Liver (tissue), 8 donors: ENCODE measurements at regions not wholly inside any gene's neighbourhood (a gene's known extent, or its start where the extent isn't known, plus 50 kb on each side); places are given as distances from the start of the nearest gene placed in this dataset.

Experiments used
- DNase-seq: peaks from one replicate; pipeline ENCODE4 v3.0.0-alpha.2; 2017; ENCODE audit warnings: low spot score
- H3K27ac ChIP-seq, 2 donors: one replicate each; pipeline ENCODE4 v1.7.0; 2013; ENCODE audit warnings: inconsistent platforms in 2 of 2, low read length in 2 of 2, control low read depth in 1 of 2, low read depth in 1 of 2, mild to moderate bottlenecking in 1 of 2
- H3K27me3 ChIP-seq, 4 donors: one replicate each; pipeline versions ENCODE4 v1.6.1 to v1.7.0; 2013; ENCODE audit warnings: low read length in 3 of 4, inconsistent platforms in 1 of 4, mild to moderate bottlenecking in 1 of 4, moderate library complexity in 1 of 4; ENCODE audit not compliant: control insufficient read depth in 4 of 4, insufficient read depth in 4 of 4
- H3K36me3 ChIP-seq, 4 donors: one replicate each; pipeline versions ENCODE4 v1.6.1 to v1.7.0; 2013; ENCODE audit warnings: low read length in 3 of 4, mild to moderate bottlenecking in 3 of 4, low read depth in 1 of 4, moderate library complexity in 1 of 4; ENCODE audit not compliant: control insufficient read depth in 4 of 4, insufficient read depth in 3 of 4
- H3K4me1 ChIP-seq, 4 donors: one replicate each; pipeline versions ENCODE4 v1.6.1 to v1.7.0; 2013; ENCODE audit warnings: low read length in 3 of 4, mild to moderate bottlenecking in 3 of 4, moderate library complexity in 1 of 4; ENCODE audit not compliant: control insufficient read depth in 4 of 4, insufficient read depth in 4 of 4
- H3K4me3 ChIP-seq, 3 donors: one replicate each; pipeline versions ENCODE4 v1.6.1 to v1.7.0; 2013; ENCODE audit warnings: low read length in 3 of 3, control low read depth in 1 of 3, low read depth in 1 of 3, mild to moderate bottlenecking in 1 of 3
- H3K9ac ChIP-seq, 2 donors: one replicate each; pipeline ENCODE4 v1.7.0; 2013; ENCODE audit warnings: low read length in 2 of 2, mild to moderate bottlenecking in 2 of 2, moderate library complexity in 2 of 2, control low read depth in 1 of 2, low read depth in 1 of 2
- H3K9me3 ChIP-seq, 4 donors: one replicate each; pipeline versions ENCODE4 v1.6.1 to v1.7.0; 2013; ENCODE audit warnings: low read length in 3 of 4; ENCODE audit not compliant: control insufficient read depth in 4 of 4
- FOXA1 ChIP-seq: IDR thresholded peaks from 2 replicates; pipeline ENCODE4 v1.6.1; 2016; ENCODE audit warnings: antibody characterized with exemption
- FOXA2 ChIP-seq: IDR thresholded peaks from 2 replicates; pipeline ENCODE4 v1.6.1; 2016; ENCODE audit warnings: antibody characterized with exemption
- GABPA ChIP-seq, 2 donors: IDR thresholded peaks in 1 of 2; conservative IDR thresholded peaks in 1 of 2; 2 replicates each; pipeline ENCODE4 v1.6.1; 2016; ENCODE audit warnings: antibody characterized with exemption in 2 of 2, mild to moderate bottlenecking in 1 of 2, moderate library complexity in 1 of 2
- HNF4A ChIP-seq, 2 donors: conservative IDR thresholded peaks; 2 replicates each; pipeline ENCODE4 v1.6.1; 2016; ENCODE audit warnings: antibody characterized with exemption in 2 of 2, mild to moderate bottlenecking in 2 of 2
- HNF4G ChIP-seq: IDR thresholded peaks from 2 replicates; pipeline ENCODE4 v1.6.1; 2016; ENCODE audit warnings: antibody characterized with exemption
- NR2F2 ChIP-seq: IDR thresholded peaks from 2 replicates; pipeline ENCODE4 v1.6.1; 2016; ENCODE audit warnings: antibody characterized with exemption
- RXRA ChIP-seq, 2 donors: IDR thresholded peaks; 2 replicates each; pipeline ENCODE4 v1.6.1; 2017 to 2018; ENCODE audit warnings: antibody characterized with exemption in 2 of 2, mild to moderate bottlenecking in 1 of 2
- SP1 ChIP-seq: IDR thresholded peaks from 2 replicates; pipeline ENCODE4 v1.6.1; 2018; ENCODE audit warnings: antibody characterized with exemption, mild to moderate bottlenecking
- WGBS: extraction: QIAGEN DNeasy Blood & Tissue Kit; methylation state at CpG from one replicate; pipeline ENCODE4 v1.1.7; 2013; 5-methylcytosine and 5-hydroxymethylcytosine counted together
- TF ChIP-seq, protein P1 (sequence below): IDR thresholded peaks from 2 replicates; pipeline ENCODE4 v1.6.1; 2016; ENCODE audit warnings: antibody characterized with exemption
- TF ChIP-seq, protein P2 (sequence below): IDR thresholded peaks from 2 replicates; pipeline ENCODE4 v1.6.1; 2016; ENCODE audit warnings: antibody characterized with exemption, mild to moderate bottlenecking
- TF ChIP-seq, protein P3 (sequence below): fragments of 150-350 bp; IDR thresholded peaks from 2 replicates; pipeline ENCODE4 v1.5.1; 2017; ENCODE audit warnings: improper control_type of control experiment, low read depth, low read length; ENCODE audit not compliant: missing input control
- TF ChIP-seq, protein P4 (sequence below): IDR thresholded peaks from 2 replicates; pipeline ENCODE4 v1.6.1; 2016; ENCODE audit warnings: antibody characterized with exemption
- TF ChIP-seq, protein P5 (sequence below): IDR thresholded peaks from 2 replicates; pipeline ENCODE4 v1.6.1; 2016; ENCODE audit warnings: antibody characterized with exemption
- donor health status: healthy.
- donor health status: healthy.
- donor health status: healthy.
- donor health status: healthy.
- donor health status: healthy.

DNA sequence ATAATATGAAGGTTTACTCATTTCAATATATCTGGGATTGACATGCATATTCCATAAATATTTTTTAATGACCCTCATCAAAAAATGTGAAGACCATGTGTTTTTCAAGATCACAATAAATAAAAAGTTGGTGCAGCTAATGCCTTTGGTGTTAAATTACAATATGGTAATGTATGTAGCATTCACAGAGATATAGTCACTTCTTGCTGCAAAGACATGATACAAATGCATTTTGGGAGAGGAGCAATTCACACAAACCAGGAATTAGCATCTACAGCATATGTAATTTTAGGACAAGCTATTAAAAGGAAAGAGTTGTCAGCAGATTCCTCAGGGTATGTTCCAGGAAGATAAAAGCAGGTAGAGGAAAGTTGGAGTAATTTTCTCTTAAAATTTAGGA lies 734.5 kb upstream of the HTR2C start:
- TF ChIP-seq, protein P1, sequence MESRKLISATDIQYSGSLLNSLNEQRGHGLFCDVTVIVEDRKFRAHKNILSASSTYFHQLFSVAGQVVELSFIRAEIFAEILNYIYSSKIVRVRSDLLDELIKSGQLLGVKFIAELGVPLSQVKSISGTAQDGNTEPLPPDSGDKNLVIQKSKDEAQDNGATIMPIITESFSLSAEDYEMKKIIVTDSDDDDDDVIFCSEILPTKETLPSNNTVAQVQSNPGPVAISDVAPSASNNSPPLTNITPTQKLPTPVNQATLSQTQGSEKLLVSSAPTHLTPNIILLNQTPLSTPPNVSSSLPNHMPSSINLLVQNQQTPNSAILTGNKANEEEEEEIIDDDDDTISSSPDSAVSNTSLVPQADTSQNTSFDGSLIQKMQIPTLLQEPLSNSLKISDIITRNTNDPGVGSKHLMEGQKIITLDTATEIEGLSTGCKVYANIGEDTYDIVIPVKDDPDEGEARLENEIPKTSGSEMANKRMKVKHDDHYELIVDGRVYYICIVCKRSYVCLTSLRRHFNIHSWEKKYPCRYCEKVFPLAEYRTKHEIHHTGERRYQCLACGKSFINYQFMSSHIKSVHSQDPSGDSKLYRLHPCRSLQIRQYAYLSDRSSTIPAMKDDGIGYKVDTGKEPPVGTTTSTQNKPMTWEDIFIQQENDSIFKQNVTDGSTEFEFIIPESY = no peak
- TF ChIP-seq RXRA (IDR thresholded peaks at IDR 0.05) (no peak), NR2F2 (no peak), FOXA2 (no peak), HNF4A (conservative IDR thresholded peaks at IDR 0.05) (no peak), SP1 (no peak)
- TF ChIP-seq, protein P2, sequence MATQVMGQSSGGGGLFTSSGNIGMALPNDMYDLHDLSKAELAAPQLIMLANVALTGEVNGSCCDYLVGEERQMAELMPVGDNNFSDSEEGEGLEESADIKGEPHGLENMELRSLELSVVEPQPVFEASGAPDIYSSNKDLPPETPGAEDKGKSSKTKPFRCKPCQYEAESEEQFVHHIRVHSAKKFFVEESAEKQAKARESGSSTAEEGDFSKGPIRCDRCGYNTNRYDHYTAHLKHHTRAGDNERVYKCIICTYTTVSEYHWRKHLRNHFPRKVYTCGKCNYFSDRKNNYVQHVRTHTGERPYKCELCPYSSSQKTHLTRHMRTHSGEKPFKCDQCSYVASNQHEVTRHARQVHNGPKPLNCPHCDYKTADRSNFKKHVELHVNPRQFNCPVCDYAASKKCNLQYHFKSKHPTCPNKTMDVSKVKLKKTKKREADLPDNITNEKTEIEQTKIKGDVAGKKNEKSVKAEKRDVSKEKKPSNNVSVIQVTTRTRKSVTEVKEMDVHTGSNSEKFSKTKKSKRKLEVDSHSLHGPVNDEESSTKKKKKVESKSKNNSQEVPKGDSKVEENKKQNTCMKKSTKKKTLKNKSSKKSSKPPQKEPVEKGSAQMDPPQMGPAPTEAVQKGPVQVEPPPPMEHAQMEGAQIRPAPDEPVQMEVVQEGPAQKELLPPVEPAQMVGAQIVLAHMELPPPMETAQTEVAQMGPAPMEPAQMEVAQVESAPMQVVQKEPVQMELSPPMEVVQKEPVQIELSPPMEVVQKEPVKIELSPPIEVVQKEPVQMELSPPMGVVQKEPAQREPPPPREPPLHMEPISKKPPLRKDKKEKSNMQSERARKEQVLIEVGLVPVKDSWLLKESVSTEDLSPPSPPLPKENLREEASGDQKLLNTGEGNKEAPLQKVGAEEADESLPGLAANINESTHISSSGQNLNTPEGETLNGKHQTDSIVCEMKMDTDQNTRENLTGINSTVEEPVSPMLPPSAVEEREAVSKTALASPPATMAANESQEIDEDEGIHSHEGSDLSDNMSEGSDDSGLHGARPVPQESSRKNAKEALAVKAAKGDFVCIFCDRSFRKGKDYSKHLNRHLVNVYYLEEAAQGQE = no peak
- TF ChIP-seq, protein P3, sequence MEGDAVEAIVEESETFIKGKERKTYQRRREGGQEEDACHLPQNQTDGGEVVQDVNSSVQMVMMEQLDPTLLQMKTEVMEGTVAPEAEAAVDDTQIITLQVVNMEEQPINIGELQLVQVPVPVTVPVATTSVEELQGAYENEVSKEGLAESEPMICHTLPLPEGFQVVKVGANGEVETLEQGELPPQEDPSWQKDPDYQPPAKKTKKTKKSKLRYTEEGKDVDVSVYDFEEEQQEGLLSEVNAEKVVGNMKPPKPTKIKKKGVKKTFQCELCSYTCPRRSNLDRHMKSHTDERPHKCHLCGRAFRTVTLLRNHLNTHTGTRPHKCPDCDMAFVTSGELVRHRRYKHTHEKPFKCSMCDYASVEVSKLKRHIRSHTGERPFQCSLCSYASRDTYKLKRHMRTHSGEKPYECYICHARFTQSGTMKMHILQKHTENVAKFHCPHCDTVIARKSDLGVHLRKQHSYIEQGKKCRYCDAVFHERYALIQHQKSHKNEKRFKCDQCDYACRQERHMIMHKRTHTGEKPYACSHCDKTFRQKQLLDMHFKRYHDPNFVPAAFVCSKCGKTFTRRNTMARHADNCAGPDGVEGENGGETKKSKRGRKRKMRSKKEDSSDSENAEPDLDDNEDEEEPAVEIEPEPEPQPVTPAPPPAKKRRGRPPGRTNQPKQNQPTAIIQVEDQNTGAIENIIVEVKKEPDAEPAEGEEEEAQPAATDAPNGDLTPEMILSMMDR = no peak
- Histone ChIP-seq H3K9me3 (no peaks in the 10 kb centered on the region), H3K27ac (no peak overlapping the region), H3K4me3 (no peak overlapping the region), H3K36me3 (no peaks in the 10 kb centered on the region), H3K9ac (no peak overlapping the region), H3K27me3 (no peaks in the 10 kb centered on the region), H3K4me1 (no peaks in the 10 kb centered on the region)
- no peak for DNase-seq

DNA sequence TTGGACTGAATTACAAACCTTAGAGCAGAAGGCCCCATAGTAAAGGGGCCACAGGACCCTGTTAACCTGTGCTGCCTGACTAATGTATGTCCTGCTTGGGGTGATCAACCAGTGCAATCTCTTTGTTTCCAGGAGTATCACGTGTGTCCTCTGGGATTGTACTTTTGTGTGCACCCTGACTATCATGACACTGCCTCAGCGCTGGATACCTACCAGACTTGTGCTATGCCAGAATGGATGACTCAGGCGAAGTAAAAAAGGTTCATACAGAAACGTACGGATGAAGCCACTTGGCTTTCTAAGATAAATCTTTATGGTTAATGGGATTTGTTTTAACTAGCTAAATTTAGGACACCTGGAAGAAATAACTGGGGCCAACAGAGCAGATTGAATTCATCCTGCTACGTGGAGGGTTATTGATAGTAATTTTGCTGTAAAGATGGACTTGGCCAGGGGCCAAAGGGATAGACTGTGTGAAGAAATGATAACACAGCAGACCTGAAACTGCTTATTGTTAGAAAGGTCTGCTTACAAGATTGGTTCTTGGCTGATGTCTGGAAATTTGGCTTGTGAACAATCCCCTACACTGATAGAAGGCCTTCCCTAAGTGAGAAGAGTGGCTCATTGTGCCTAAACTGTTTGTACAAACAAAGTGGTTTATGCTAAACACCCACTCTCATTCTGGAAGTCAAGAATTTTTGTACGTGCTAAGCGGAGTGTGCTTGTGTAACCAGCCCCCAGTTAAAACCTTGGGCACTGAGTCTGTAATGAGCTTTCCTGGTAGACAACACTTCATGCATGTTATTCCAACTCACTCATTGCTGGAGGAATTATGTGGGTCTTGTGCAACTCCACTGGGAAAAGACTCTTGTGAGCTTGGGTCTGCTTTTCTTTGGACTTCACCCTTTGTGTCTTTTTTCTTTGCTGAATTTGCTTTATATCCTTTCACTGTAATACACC lies 750.5 kb upstream of the HTR2C start:
- WGBS = 79% methylated on average over 8 of the region's 8 CpGs
- Histone ChIP-seq H3K4me3 (no peak overlapping the region), H3K9ac (no peak overlapping the region), H3K4me1 (no peaks in the 10 kb centered on the region), H3K27ac (no peak overlapping the region), H3K9me3 (no peaks in the 10 kb centered on the region), H3K27me3 (no peaks in the 10 kb centered on the region), H3K36me3 (no peaks in the 10 kb centered on the region)
- no peak for DNase-seq
- TF ChIP-seq NR2F2 (no peak), FOXA2 (no peak), HNF4G (no peak), GABPA (IDR thresholded peaks at IDR 0.05 in 1 of 2, conservative IDR thresholded peaks at IDR 0.05 in 1 of 2) (no peak), FOXA1 (no peak)
- TF ChIP-seq, protein P2 = no peak
- TF ChIP-seq, protein P4, sequence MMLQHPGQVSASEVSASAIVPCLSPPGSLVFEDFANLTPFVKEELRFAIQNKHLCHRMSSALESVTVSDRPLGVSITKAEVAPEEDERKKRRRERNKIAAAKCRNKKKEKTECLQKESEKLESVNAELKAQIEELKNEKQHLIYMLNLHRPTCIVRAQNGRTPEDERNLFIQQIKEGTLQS = no peak
- TF ChIP-seq, protein P5, sequence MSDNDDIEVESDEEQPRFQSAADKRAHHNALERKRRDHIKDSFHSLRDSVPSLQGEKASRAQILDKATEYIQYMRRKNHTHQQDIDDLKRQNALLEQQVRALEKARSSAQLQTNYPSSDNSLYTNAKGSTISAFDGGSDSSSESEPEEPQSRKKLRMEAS = no peak
- TF ChIP-seq, protein P3 = no peak
